ENCODE measurements at regions not wholly inside any gene's neighbourhood (a gene's known extent, or its start where the extent isn't known, plus 50 kb on each side); places are given as distances from the start of the nearest gene placed in this dataset.

DNA sequence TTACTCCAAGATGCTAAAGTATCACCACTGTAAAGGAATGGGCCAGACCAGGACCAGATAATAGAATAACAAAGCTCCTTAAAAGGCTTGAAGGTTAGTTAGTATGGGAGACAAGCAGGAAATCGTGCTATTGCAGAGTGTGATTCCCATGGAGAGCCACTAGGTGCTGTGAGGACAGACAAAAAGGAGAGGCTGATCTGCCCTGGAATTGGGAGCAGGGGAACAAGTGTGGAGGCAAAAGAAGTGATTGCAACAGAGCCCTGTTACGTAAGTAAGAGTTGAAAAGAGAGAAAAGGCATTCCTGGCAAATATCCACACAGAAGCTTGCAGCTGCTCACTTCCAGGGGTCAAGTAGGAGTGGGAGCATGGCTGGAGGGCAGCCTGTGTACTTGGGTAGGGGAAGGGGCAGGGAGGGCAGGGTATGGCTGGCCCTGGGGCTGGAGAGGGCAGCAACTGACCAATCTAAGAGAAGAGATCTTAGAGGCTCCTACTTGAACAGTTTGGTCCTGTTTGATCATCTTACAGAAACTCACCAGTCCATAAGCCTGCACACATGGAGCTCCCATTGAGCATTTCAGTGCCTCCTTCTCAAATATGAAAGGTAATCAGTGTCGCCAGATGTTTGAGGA lies 207.7 kb upstream of the GJB5 start:
- H3K27ac ChIP-seq: no peak overlapping the region
- no peak for TF ChIP-seq ZFX (IDR thresholded peaks at IDR 0.05)
- peak; percentile 28 for TF ChIP-seq CTCF (conservative IDR thresholded peaks at IDR 0.05)

GRCh38 chr1:34549199-34549598 lies 205.6 kb upstream of the GJB5 start:
- no peak overlapping the region for H3K27ac ChIP-seq
- TF ChIP-seq ZFX (IDR thresholded peaks at IDR 0.05) (no peak), CTCF (conservative IDR thresholded peaks at IDR 0.05) (peak; percentile 67)

GRCh38 chr1:34578306-34578705 lies 176.5 kb upstream of the GJB5 start:
- TF ChIP-seq CTCF (conservative IDR thresholded peaks at IDR 0.05) (no peak), ZFX (IDR thresholded peaks at IDR 0.05) (no peak)
- H3K27ac ChIP-seq: no peak overlapping the region

GRCh38 chr1:34582356-34582755 lies 172.5 kb upstream of the GJB5 start:
- TF ChIP-seq ZFX (IDR thresholded peaks at IDR 0.05): no peak
- no peak overlapping the region for H3K27ac ChIP-seq

DNA sequence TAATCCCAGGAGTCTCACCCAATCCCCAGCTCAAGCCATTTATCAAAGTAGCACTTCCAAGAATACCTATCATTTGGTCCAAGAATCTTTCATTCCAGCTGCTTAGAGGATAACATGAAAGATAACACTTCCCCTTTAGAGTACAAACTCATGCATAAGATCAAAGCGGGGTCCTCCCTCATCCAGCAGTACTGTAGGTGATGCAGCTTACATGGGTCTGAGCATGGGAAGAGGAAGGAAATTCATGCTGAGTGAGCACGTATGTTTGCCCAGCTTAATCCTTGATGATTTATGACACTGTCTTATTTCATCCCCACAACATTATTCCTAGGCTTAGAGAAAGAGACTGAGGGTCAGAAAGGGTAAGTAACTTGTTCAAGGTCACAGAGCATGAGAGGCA lies 167.1 kb upstream of the GJB5 start:
- no peak overlapping the region for H3K27ac ChIP-seq
- TF ChIP-seq CTCF (conservative IDR thresholded peaks at IDR 0.05) (no peak), ZFX (IDR thresholded peaks at IDR 0.05) (no peak)

DNA sequence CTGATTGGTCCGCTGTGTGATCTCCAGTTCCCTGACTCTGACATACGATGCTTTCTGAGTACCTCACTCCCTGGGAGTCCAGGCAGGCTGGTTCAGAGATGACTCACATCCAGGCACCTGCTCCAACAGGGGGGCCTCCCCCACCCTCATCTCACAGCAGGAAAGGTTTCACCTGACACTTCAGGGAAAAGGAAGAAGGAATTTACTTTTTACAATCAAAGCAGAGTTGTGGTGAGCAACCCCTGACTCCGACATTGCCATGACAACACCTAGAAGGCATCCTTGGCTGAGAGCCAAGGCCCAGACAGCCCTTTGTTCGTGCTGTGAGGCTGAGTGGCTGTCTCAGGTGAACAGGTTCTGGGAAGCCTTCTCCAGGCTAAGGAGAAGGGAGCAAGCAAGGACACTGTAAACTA lies 164.6 kb upstream of the GJB5 start:
- no peak for TF ChIP-seq CTCF (conservative IDR thresholded peaks at IDR 0.05)
- no peak for TF ChIP-seq ZFX (IDR thresholded peaks at IDR 0.05)
- no peak overlapping the region for H3K27ac ChIP-seq

- no peak overlapping the region for H3K27ac ChIP-seq
- TF ChIP-seq CTCF (conservative IDR thresholded peaks at IDR 0.05): peak; percentile 55
- TF ChIP-seq ZFX (IDR thresholded peaks at IDR 0.05): no peak
These were observed 162.9 kb upstream of the GJB5 start for GRCh38 chr1:34591751-34592629.
